RWPE1 (cell line): ENCODE measurements at regions not wholly inside any gene's neighbourhood (a gene's known extent, or its start where the extent isn't known, plus 50 kb on each side); places are given as distances from the start of the nearest gene placed in this dataset.
"Not testable (repeated sequence)": the region's sequence is repeated elsewhere in the genome, so short reads cannot be mapped to it uniquely, and the experiment has no call there.

Source experiments
- CTCF ChIA-PET: fragments of 350-600 bp; sonication (Branson Sonifier 250); formaldehyde crosslinking; extraction: SDS; loops from one replicate; lab custom pipeline; 2021; lab: Yijun Ruan, JAX
- POLR2A ChIA-PET: fragments of 400-600 bp; formaldehyde crosslinking; extraction: SDS; loops from one replicate; lab custom pipeline; 2020; ENCODE audit warnings: antibody characterized with exemption; ENCODE audit not compliant: low non-redundant PET; lab: Yijun Ruan, JAX
- DNase-seq: peaks from one replicate; pipeline ENCODE4 v3.0.0; 2012; ENCODE audit warnings: low spot score
- H3K27ac ChIP-seq: fragments of 450-650 bp; 2 replicates; pipeline ENCODE4 v1.5.1; 2017
- CTCF ChIP-seq: fragments of 450-650 bp; conservative IDR thresholded peaks from 2 replicates; pipeline ENCODE4 v1.5.1; 2017; ENCODE audit warnings: low read depth, mild to moderate bottlenecking

- CTCF ChIA-PET: no interaction called here
- no peak for TF ChIP-seq CTCF
These were observed 393.5 kb upstream of the PBX1 start for GRCh38 chr1:164165466-164165865.

DNA sequence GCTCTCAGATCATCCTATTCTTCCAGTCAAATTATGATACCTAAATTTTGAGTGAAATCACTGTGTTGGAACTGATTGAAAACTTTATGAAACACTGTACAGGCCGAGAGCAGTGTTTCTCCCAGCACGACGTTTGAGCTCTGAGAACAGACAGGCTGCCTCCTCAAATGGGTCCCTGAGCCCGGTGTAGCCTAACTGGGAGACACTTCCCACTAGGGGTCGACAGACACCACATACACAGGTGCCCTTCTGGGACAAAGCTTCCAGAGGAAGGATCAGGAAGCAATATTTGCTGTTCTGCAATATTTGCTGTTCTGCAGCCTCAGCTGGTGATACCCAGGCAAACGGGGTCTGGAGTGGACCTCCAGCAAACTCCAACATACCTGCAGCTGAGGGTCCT, 392.5 kb upstream of the PBX1 start:
- POLR2A ChIA-PET, DNase-seq, H3K27ac ChIP-seq: not testable (repeated sequence)
- CTCF ChIA-PET: interaction anchor here (1.1 kb wide), 1 partner anchor 620 kb away, joined by 5 read pairs; no protein-coding TSS in a partner anchor

More at GRCh38 chr1:164165466-164165865, 393.5 kb upstream of the PBX1 start:
- POLR2A ChIA-PET: no interaction called here
- H3K27ac ChIP-seq: no peak overlapping the region
- no peak for DNase-seq

- TF ChIP-seq CTCF: no peak
- no peak overlapping the region for H3K27ac ChIP-seq
- ChIA-PET POLR2A (no interaction called here), CTCF (no interaction called here)
- no peak for DNase-seq
These were observed 381.9 kb upstream of the PBX1 start for GRCh38 chr1:164177118-164177517.

- ChIA-PET POLR2A (no interaction called here), CTCF (no interaction called here)
- no peak for TF ChIP-seq CTCF
- H3K27ac ChIP-seq: no peak overlapping the region
- no peak for DNase-seq
These were observed 378.2 kb upstream of the PBX1 start for GRCh38 chr1:164180824-164181223.

GRCh38 chr1:164183854-164184635, 374.9 kb upstream of the PBX1 start:
- no peak for TF ChIP-seq CTCF
- DNase-seq: peak; percentile 14
- CTCF ChIA-PET: interaction anchor here (0.7 to 0.9 kb wide), 2 partner anchors 29 to 447 kb away, joined by 3 read pairs; no protein-coding TSS in a partner anchor

DNA sequence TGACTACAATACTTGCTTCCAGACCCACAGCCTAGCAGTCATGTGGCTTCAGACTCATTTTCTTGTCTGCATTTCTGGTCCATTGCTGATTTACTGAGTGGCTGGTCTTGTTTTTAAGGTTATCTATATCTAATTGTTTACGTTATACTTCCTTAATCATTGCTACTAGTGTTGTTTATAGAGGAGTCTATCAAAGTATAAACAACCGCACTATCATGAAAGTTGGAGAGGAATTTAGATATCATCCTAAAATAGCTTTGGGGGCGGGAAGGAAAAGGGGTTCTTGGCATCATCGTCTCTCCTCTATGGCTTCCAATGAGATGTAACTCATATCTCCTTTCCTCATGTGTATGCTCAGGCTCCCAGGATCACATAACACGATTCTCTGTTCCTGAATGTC, 372.1 kb upstream of the PBX1 start:
- DNase-seq: no peak
- TF ChIP-seq CTCF: no peak
- ChIA-PET POLR2A (no interaction called here), CTCF (no interaction called here)
- H3K27ac ChIP-seq: no peak overlapping the region

More at GRCh38 chr1:164183854-164184635, 374.9 kb upstream of the PBX1 start:
- POLR2A ChIA-PET: no interaction called here
- H3K27ac ChIP-seq: no peak overlapping the region

- no peak for TF ChIP-seq CTCF
- CTCF ChIA-PET: no interaction called here
- H3K27ac ChIP-seq: no peak overlapping the region
- no peak for DNase-seq
- POLR2A ChIA-PET: no interaction called here
These were observed 370.5 kb upstream of the PBX1 start for GRCh38 chr1:164188497-164188896.
